ENCODE measurements at regions not wholly inside any gene's neighbourhood (a gene's known extent, or its start where the extent isn't known, plus 50 kb on each side); places are given as distances from the start of the nearest gene placed in this dataset.

DNA sequence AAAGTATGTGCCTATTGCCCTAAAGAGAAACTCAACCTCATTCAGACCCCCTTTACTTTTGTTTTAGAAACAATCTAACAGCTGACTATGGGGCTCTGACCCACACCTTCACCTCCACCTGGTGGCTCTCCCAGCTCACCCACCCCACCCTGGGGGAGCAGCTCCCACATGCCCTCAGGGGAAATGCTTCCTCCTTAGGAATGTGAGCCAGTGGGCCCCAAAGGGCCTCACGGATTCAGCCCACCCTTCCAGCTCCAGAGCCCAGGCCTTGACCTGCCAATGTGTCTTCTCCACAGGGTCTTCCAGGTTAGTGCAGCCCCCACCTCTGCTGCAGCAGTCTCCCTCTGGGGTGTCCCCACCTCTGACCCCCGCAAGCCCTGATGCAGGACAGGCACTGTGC lies 680.1 kb upstream of the RAB6C start:
- ATAC-seq (peak in 1 of 4 donors; percentile 10), DNase-seq (no peak)
- Histone ChIP-seq H3K9me3 (no peaks in the 10 kb centered on the region), H3K27ac (no peak overlapping the region), H3K4me3 (no peak overlapping the region), H3K27me3 (no peaks in the 10 kb centered on the region), H3K36me3 (no peaks in the 10 kb centered on the region), H3K4me1 (no peaks in the 10 kb centered on the region)
- WGBS (ENCODE audit: insufficient coverage, low coverage, low lambda C conversion rate, missing lambda C conversion rate), result no CpG with 5 or more reads among the region's 2 CpGs
- TF ChIP-seq CTCF (IDR thresholded peaks at IDR 0.05) (no peak), POLR2A (IDR thresholded peaks at IDR 0.05) (no peak)
- intact Hi-C loops (cut with DNase I), result no loop called here

- Histone ChIP-seq H3K36me3 (no peaks in the 10 kb centered on the region), H3K4me3 (no peak overlapping the region), H3K4me1 (no peaks in the 10 kb centered on the region), H3K27me3 (no peaks in the 10 kb centered on the region), H3K27ac (no peak overlapping the region), H3K9me3 (no peaks in the 10 kb centered on the region)
- WGBS (ENCODE audit: insufficient coverage, low coverage, low lambda C conversion rate, missing lambda C conversion rate), result 100% methylated on average over 2 of the region's 8 CpGs
- intact Hi-C loops (cut with DNase I), result no loop called here
- TF ChIP-seq CTCF (IDR thresholded peaks at IDR 0.05) (no peak), POLR2A (IDR thresholded peaks at IDR 0.05) (no peak)
- no peak for DNase-seq
- ATAC-seq, result peak in 1 of 4 donors; percentile 26
These were observed 679.7 kb upstream of the RAB6C start for GRCh38 chr2:129299756-129300155.

DNA sequence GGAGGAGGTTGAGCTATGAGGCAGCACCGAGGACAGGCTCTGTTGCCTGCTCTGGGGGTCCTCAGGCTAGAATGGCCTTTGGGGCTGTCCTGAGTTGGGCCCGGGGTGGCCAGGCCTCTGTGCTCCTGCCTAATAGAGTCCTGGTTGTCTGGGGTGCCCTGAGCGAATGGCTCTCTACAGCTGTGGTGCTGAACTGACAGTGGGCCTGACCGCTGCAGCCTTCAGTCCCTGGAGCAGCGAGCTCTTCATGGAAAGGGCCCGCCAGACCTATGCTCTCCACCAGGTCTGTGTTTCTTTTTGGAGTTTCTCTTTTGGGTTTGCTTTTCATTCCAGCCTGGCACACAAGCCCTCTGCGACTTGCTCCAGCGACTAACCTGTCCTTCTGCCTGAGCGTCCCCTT lies 679.0 kb upstream of the RAB6C start:
- Histone ChIP-seq H3K9me3 (no peaks in the 10 kb centered on the region), H3K36me3 (no peaks in the 10 kb centered on the region), H3K27me3 (no peaks in the 10 kb centered on the region), H3K4me3 (no peak overlapping the region), H3K27ac (no peak overlapping the region), H3K4me1 (no peaks in the 10 kb centered on the region)
- no peak for DNase-seq
- intact Hi-C loops (cut with DNase I), result no loop called here
- TF ChIP-seq CTCF (IDR thresholded peaks at IDR 0.05) (no peak), POLR2A (IDR thresholded peaks at IDR 0.05) (no peak)
- ATAC-seq, result no peak
- WGBS (ENCODE audit: insufficient coverage, low coverage, low lambda C conversion rate, missing lambda C conversion rate), result 56% methylated on average over 3 of the region's 9 CpGs

- Histone ChIP-seq H3K27me3 (no peaks in the 10 kb centered on the region), H3K4me3 (no peak overlapping the region), H3K4me1 (no peaks in the 10 kb centered on the region), H3K27ac (no peak overlapping the region), H3K36me3 (no peaks in the 10 kb centered on the region), H3K9me3 (no peaks in the 10 kb centered on the region)
- intact Hi-C loops (cut with DNase I), result no loop called here
- TF ChIP-seq POLR2A (IDR thresholded peaks at IDR 0.05) (no peak), CTCF (IDR thresholded peaks at IDR 0.05) (no peak)
- DNase-seq, result no peak
- 35% methylated on average over 2 of the region's 5 CpGs for WGBS (ENCODE audit: insufficient coverage, low coverage, low lambda C conversion rate, missing lambda C conversion rate)
- no peak for ATAC-seq
These were observed 678.0 kb upstream of the RAB6C start for GRCh38 chr2:129301431-129301913.

DNA sequence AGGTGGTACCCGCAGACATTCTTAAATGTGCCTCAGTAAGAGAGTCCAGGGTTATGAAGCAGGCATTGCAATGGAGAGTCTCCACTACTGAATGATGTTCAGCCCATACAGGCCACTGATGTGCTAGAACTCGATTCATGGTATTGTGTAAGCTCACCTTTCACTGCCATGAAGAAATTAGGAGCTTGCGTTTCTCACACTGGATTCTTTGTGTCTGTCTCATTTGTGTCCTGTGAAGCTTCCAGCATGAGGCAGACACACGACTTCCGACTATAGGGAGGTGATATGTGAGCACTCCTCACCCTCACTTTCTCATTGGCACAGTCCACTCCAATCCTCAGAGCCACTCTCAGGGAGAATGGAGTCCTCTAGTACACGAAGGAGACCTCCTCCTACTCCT lies 677.4 kb upstream of the RAB6C start:
- Histone ChIP-seq H3K9me3 (no peaks in the 10 kb centered on the region), H3K36me3 (no peaks in the 10 kb centered on the region), H3K27me3 (no peaks in the 10 kb centered on the region), H3K4me3 (no peak overlapping the region), H3K27ac (no peak overlapping the region), H3K4me1 (no peaks in the 10 kb centered on the region)
- TF ChIP-seq POLR2A (IDR thresholded peaks at IDR 0.05) (no peak), CTCF (IDR thresholded peaks at IDR 0.05) (no peak)
- ATAC-seq (no peak), DNase-seq (no peak)
- WGBS (ENCODE audit: insufficient coverage, low coverage, low lambda C conversion rate, missing lambda C conversion rate), result 33% methylated on average over 5 of the region's 6 CpGs
- intact Hi-C loops (cut with DNase I), result no loop called here

Measured in right lobe of liver (tissue), 6 donors.